DOHH2 (cell line): ENCODE measurements at regions not wholly inside any gene's neighbourhood (a gene's known extent, or its start where the extent isn't known, plus 50 kb on each side); places are given as distances from the start of the nearest gene placed in this dataset.

ENCODE experiments used
- H3F3A ChIP-seq: fragments of 200-600 bp; sonication (generic), shearing (Covaris generic); 2 replicates; pipeline ENCODE4 v1.6.0; 2016; ENCODE audit warnings: antibody characterized with exemption, mild to moderate bottlenecking; ENCODE audit not compliant: control insufficient read depth, insufficient read depth
- H3K27ac ChIP-seq: fragments of 200-600 bp; sonication (generic); 2 replicates; pipeline ENCODE4 v1.5.1; 2014; ENCODE audit warnings: low read depth, mild to moderate bottlenecking, low read length, moderate library complexity
- H3K27me3 ChIP-seq: fragments of 200-600 bp; sonication (generic); 2 replicates; pipeline ENCODE4 v1.6.1; 2014; ENCODE audit warnings: mild to moderate bottlenecking, low read length, mixed read lengths; ENCODE audit not compliant: control insufficient read depth
- H3K36me3 ChIP-seq: fragments of 200-600 bp; sonication (generic); 2 replicates; pipeline ENCODE4 v1.6.1; 2014; ENCODE audit warnings: mild to moderate bottlenecking, low read length, moderate library complexity, mixed read lengths; ENCODE audit not compliant: control insufficient read depth
- H3K4me1 ChIP-seq: fragments of 200-600 bp; sonication (generic); 2 replicates; pipeline ENCODE4 v1.6.1; 2014; ENCODE audit warnings: mild to moderate bottlenecking, low read length, mixed read lengths; ENCODE audit not compliant: control insufficient read depth
- H3K4me2 ChIP-seq: fragments of 200-600 bp; sonication (generic); 2 replicates; pipeline ENCODE4 v1.6.0; 2014; ENCODE audit warnings: mild to moderate bottlenecking, low read length, moderate library complexity
- H3K4me3 ChIP-seq: fragments of 200-600 bp; sonication (generic); 2 replicates; pipeline ENCODE4 v1.5.1; 2014; ENCODE audit warnings: mild to moderate bottlenecking, low read length, mixed read lengths
- H3K79me2 ChIP-seq: fragments of 200-600 bp; sonication (generic); 2 replicates; pipeline ENCODE4 v1.6.1; 2014; ENCODE audit warnings: mild to moderate bottlenecking, low read length, mixed read lengths; ENCODE audit not compliant: control insufficient read depth
- H3K9me2 ChIP-seq: fragments of 200-600 bp; sonication (generic); replicated peaks from 2 replicates; pipeline ENCODE4 v1.6.1; 2014; ENCODE audit warnings: mild to moderate bottlenecking, low read length, mixed read lengths; ENCODE audit not compliant: control insufficient read depth
- H3K9me3 ChIP-seq: fragments of 200-600 bp; sonication (generic); 2 replicates; pipeline ENCODE4 v1.6.1; 2014; ENCODE audit warnings: antibody characterized with exemption, low read length, mixed read lengths; ENCODE audit not compliant: control insufficient read depth, insufficient read depth
- H4K20me1 ChIP-seq: fragments of 200-600 bp; sonication (generic); 2 replicates; pipeline ENCODE4 v1.6.0; 2014; ENCODE audit warnings: low read depth, mild to moderate bottlenecking, antibody characterized with exemption, low read length, moderate library complexity; ENCODE audit not compliant: control insufficient read depth, insufficient read depth
- CTCF ChIP-seq: fragments of 200-600 bp; sonication (generic); IDR thresholded peaks from one replicate; pipeline ENCODE4 v1.5.1; 2014; ENCODE audit warnings: antibody characterized with exemption, mild to moderate bottlenecking, low read depth, low read length; ENCODE audit not compliant: poor library complexity, severe bottlenecking
- EZH2phosphoT487 ChIP-seq: fragments of 200-600 bp; sonication (generic); IDR thresholded peaks from 2 replicates; pipeline ENCODE4 v1.6.1; 2017; ENCODE audit warnings: borderline replicate concordance, mild to moderate bottlenecking, antibody characterized with exemption, low read length, moderate library complexity, mixed read lengths

- Histone ChIP-seq H3K79me2 (no peaks in the 10 kb centered on the region), H3F3A (no peaks in the 10 kb centered on the region), H3K27ac (no peak overlapping the region), H3K4me1 (no peaks in the 10 kb centered on the region), H3K9me3 (no peaks in the 10 kb centered on the region), H3K4me2 (no peak overlapping the region), H3K27me3 (no peaks in the 10 kb centered on the region), H3K36me3 (no peaks in the 10 kb centered on the region), H3K4me3 (no peak overlapping the region), H3K9me2 (no peaks in the 10 kb centered on the region), H4K20me1 (no peaks in the 10 kb centered on the region)
- TF ChIP-seq CTCF (no peak), EZH2phosphoT487 (no peak)
These were observed 925.6 kb downstream of the SH3BGRL start for GRCh38 chrX:82127228-82128123.

GRCh38 chrX:82134378-82134777, 932.5 kb downstream of the SH3BGRL start:
- no peak overlapping the region for H3K4me2 ChIP-seq
- no peak overlapping the region for H3K27ac ChIP-seq
- no peak for TF ChIP-seq EZH2phosphoT487
- H4K20me1 ChIP-seq = no peaks in the 10 kb centered on the region
- H3K9me2 ChIP-seq = no peaks in the 10 kb centered on the region
- H3K36me3 ChIP-seq = no peaks in the 10 kb centered on the region
- H3K79me2 ChIP-seq = no peaks in the 10 kb centered on the region
- H3F3A ChIP-seq = no peaks in the 10 kb centered on the region
- H3K27me3 ChIP-seq = no peaks in the 10 kb centered on the region
- H3K4me3 ChIP-seq = no peak overlapping the region
- no peaks in the 10 kb centered on the region for H3K4me1 ChIP-seq
- H3K9me3 ChIP-seq = no peaks in the 10 kb centered on the region

- no peak for TF ChIP-seq CTCF
- no peak for TF ChIP-seq EZH2phosphoT487
- H3K4me3 ChIP-seq = no peak overlapping the region
- no peaks in the 10 kb centered on the region for H3F3A ChIP-seq
- H3K9me2 ChIP-seq = no peaks in the 10 kb centered on the region
- H3K9me3 ChIP-seq = no peaks in the 10 kb centered on the region
- H4K20me1 ChIP-seq = no peaks in the 10 kb centered on the region
- H3K79me2 ChIP-seq = no peaks in the 10 kb centered on the region
- H3K4me1 ChIP-seq = no peaks in the 10 kb centered on the region
- H3K27me3 ChIP-seq = no peaks in the 10 kb centered on the region
- H3K36me3 ChIP-seq = no peaks in the 10 kb centered on the region
- H3K4me2 ChIP-seq = no peak overlapping the region
- no peak overlapping the region for H3K27ac ChIP-seq
These were observed 940.0 kb downstream of the SH3BGRL start for GRCh38 chrX:82141942-82142341.

- TF ChIP-seq CTCF (no peak), EZH2phosphoT487 (no peak)
- no peaks in the 10 kb centered on the region for H3K9me2 ChIP-seq
- no peaks in the 10 kb centered on the region for H3F3A ChIP-seq
- no peaks in the 10 kb centered on the region for H4K20me1 ChIP-seq
- H3K9me3 ChIP-seq = no peaks in the 10 kb centered on the region
- no peak overlapping the region for H3K4me3 ChIP-seq
- no peaks in the 10 kb centered on the region for H3K79me2 ChIP-seq
- no peaks in the 10 kb centered on the region for H3K36me3 ChIP-seq
- H3K4me1 ChIP-seq = no peaks in the 10 kb centered on the region
- no peak overlapping the region for H3K4me2 ChIP-seq
- H3K27me3 ChIP-seq = no peaks in the 10 kb centered on the region
- H3K27ac ChIP-seq = no peak overlapping the region
These were observed 959.3 kb downstream of the SH3BGRL start for GRCh38 chrX:82161195-82161594.
